MM.1S (cell line): ENCODE measurements at regions not wholly inside any gene's neighbourhood (a gene's known extent, or its start where the extent isn't known, plus 50 kb on each side); places are given as distances from the start of the nearest gene placed in this dataset.

ENCODE experiments used
- DNase-seq: peaks from one replicate; pipeline ENCODE4 v3.0.0-alpha.2; 2015
- H2AFZ ChIP-seq: fragments of 300-600 bp; sonication (generic); 2 replicates; pipeline ENCODE4 v1.6.0; 2016; ENCODE audit warnings: antibody characterized with exemption, low read length
- H3F3A ChIP-seq: fragments of 300-600 bp; sonication (generic); 2 replicates; pipeline ENCODE4 v1.6.1; 2016; ENCODE audit warnings: mild to moderate bottlenecking, antibody characterized with exemption, low read length, moderate library complexity, mixed read lengths; ENCODE audit not compliant: insufficient read depth
- H3K27ac ChIP-seq: fragments of 300-600 bp; sonication (generic); 2 replicates; pipeline ENCODE4 v1.5.1; 2016; ENCODE audit warnings: mild to moderate bottlenecking, low read length
- H3K27me3 ChIP-seq: fragments of 300-600 bp; sonication (generic); replicated peaks from 2 replicates; pipeline ENCODE4 v1.6.0; 2016; ENCODE audit warnings: low read length; ENCODE audit not compliant: insufficient read depth
- H3K36me3 ChIP-seq: fragments of 300-600 bp; sonication (generic); replicated peaks from 2 replicates; pipeline ENCODE4 v1.6.1; 2016; ENCODE audit warnings: mild to moderate bottlenecking, low read length, mixed read lengths; ENCODE audit not compliant: insufficient read depth
- H3K4me1 ChIP-seq: fragments of 300-600 bp; sonication (generic); 2 replicates; pipeline ENCODE4 v1.6.1; 2016; ENCODE audit warnings: low read length, mixed read lengths
- H3K4me2 ChIP-seq: fragments of 300-600 bp; sonication (generic); 2 replicates; pipeline ENCODE4 v1.6.0; 2016; ENCODE audit warnings: low read depth, low read length
- H3K4me3 ChIP-seq: fragments of 300-600 bp; sonication (generic); 2 replicates; pipeline ENCODE4 v1.5.1; 2016; ENCODE audit warnings: low read length, mixed read lengths
- H3K79me2 ChIP-seq: fragments of 300-600 bp; sonication (generic); 2 replicates; pipeline ENCODE4 v1.6.1; 2016; ENCODE audit warnings: mixed run types, low read length, mixed read lengths
- H3K9ac ChIP-seq: fragments of 300-600 bp; sonication (generic); 2 replicates; pipeline ENCODE4 v1.6.1; 2016; ENCODE audit warnings: low read length, mixed read lengths
- H3K9me2 ChIP-seq: fragments of 300-600 bp; sonication (generic); replicated peaks from 2 replicates; pipeline ENCODE4 v1.6.1; 2016; ENCODE audit warnings: mild to moderate bottlenecking, low read length, mixed read lengths; ENCODE audit not compliant: insufficient read depth
- H3K9me3 ChIP-seq: fragments of 300-600 bp; sonication (generic); replicated peaks from 2 replicates; pipeline ENCODE4 v1.6.1; 2016; ENCODE audit warnings: mild to moderate bottlenecking, low read length, mixed read lengths; ENCODE audit not compliant: insufficient read depth
- H4K20me1 ChIP-seq: fragments of 300-600 bp; sonication (generic); 2 replicates; pipeline ENCODE4 v1.6.1; 2016; ENCODE audit warnings: mild to moderate bottlenecking, low read length, moderate library complexity, mixed read lengths; ENCODE audit not compliant: insufficient read depth
- EZH2 ChIP-seq: fragments of 300-600 bp; sonication (generic); optimal IDR thresholded peaks from 2 replicates; pipeline ENCODE3; 2017; ENCODE audit warnings: low read depth, mild to moderate bottlenecking, antibody characterized with exemption, low read length, mixed read lengths
- EZH2phosphoT487 ChIP-seq: fragments of 300-600 bp; sonication (generic); IDR thresholded peaks from 2 replicates; pipeline ENCODE4 v1.6.1; 2018; ENCODE audit warnings: antibody characterized with exemption, low read length
- TF ChIP-seq, protein P1 (sequence below): fragments of 300-600 bp; sonication (generic); IDR thresholded peaks from 2 replicates; pipeline ENCODE4 v1.5.1; 2016; ENCODE audit warnings: antibody characterized with exemption, low read length, mixed read lengths

DNA sequence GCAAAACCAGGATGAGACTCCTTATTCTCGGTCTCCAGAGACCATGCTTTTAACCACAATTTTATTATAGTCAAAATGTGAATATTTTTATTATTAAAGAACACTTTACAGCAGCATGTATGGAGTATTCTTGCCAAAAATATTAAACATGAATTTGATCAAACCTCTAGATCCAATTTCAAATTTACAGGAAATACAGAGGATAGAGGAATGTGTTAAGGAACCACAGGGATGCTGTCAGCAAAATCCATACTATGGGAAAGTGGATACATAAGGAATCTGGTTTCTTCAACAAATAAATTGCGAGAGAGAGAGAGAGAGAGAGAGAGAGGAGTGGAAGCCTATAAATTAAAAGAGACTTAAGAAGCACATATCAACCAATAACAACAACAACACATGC is 348.2 kb upstream of the NUDT12 start:
- Histone ChIP-seq H2AFZ (no peak overlapping the region), H3K27ac (no peak overlapping the region), H3K4me3 (no peak overlapping the region), H3K4me1 (no peaks in the 10 kb centered on the region), H3K9me3 (no peaks in the 10 kb centered on the region), H3K27me3 (no peaks in the 10 kb centered on the region), H3F3A (no peaks in the 10 kb centered on the region), H3K4me2 (no peak overlapping the region), H3K9me2 (no peaks in the 10 kb centered on the region), H4K20me1 (no peaks in the 10 kb centered on the region), H3K9ac (no peak overlapping the region), H3K36me3 (no peaks in the 10 kb centered on the region; the same call in 1 of the 2 replicates), H3K79me2 (no peaks in the 10 kb centered on the region)
- DNase-seq, result no peak
- TF ChIP-seq, protein P1, sequence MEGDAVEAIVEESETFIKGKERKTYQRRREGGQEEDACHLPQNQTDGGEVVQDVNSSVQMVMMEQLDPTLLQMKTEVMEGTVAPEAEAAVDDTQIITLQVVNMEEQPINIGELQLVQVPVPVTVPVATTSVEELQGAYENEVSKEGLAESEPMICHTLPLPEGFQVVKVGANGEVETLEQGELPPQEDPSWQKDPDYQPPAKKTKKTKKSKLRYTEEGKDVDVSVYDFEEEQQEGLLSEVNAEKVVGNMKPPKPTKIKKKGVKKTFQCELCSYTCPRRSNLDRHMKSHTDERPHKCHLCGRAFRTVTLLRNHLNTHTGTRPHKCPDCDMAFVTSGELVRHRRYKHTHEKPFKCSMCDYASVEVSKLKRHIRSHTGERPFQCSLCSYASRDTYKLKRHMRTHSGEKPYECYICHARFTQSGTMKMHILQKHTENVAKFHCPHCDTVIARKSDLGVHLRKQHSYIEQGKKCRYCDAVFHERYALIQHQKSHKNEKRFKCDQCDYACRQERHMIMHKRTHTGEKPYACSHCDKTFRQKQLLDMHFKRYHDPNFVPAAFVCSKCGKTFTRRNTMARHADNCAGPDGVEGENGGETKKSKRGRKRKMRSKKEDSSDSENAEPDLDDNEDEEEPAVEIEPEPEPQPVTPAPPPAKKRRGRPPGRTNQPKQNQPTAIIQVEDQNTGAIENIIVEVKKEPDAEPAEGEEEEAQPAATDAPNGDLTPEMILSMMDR, result no peak
- TF ChIP-seq EZH2 (no peak), EZH2phosphoT487 (no peak)

DNA sequence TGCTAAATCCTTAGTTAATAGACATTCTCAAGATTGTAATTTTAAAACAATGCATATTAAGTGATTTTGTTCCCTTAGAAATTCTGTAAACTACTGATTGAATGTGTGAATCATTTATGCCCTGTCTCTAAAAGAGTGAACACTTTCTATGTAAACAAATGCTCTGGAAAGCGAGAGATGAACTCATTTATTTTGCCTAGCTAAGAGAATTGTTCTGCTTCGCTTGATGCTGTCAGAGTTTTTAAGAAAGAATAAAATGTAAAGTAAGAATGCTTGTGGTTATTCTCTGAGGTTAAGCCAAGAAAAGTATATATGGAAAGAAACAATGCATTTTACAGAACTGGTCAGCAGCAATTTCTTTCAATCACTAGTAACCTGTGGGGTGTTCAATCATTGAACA is 347.4 kb upstream of the NUDT12 start:
- no peaks in the 10 kb centered on the region for H3K4me1 ChIP-seq
- no peak overlapping the region for H3K27ac ChIP-seq
- H3K4me3 ChIP-seq, result no peak overlapping the region
- no peaks in the 10 kb centered on the region for H3K36me3 ChIP-seq
- H3K9ac ChIP-seq, result no peak overlapping the region
- no peaks in the 10 kb centered on the region for H3K79me2 ChIP-seq
- H4K20me1 ChIP-seq, result no peaks in the 10 kb centered on the region
- H3K4me2 ChIP-seq, result no peak overlapping the region
- DNase-seq, result no peak
- H3F3A ChIP-seq, result no peaks in the 10 kb centered on the region
- TF ChIP-seq, protein P1, result no peak
- TF ChIP-seq EZH2, result no peak
- no peak for TF ChIP-seq EZH2phosphoT487
- no peaks in the 10 kb centered on the region for H3K27me3 ChIP-seq
- no peaks in the 10 kb centered on the region for H3K9me3 ChIP-seq
- no peaks in the 10 kb centered on the region for H3K9me2 ChIP-seq
- no peak overlapping the region for H2AFZ ChIP-seq

DNA sequence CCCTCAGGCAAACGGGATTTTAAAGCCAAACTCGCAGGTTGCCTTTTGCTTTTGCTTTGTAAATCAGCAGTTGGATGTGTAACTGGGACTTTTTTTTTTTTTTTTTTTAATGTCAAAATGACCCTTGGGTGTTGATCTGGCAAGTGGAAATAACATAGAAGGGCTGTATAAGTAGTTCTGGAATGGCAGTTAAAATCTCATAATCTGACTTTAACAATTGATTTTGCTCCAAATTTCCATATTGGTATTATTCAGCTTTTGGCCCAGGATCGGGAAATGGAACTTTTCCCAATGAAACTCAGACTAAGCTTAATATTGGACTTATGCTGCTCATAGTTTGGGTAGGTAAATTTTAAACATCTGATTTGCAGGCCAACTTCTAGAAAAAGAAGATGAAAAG is 346.8 kb upstream of the NUDT12 start:
- Histone ChIP-seq H3K9ac (no peak overlapping the region), H3K9me3 (no peaks in the 10 kb centered on the region), H3F3A (no peaks in the 10 kb centered on the region), H4K20me1 (no peaks in the 10 kb centered on the region), H3K27me3 (no peaks in the 10 kb centered on the region), H3K36me3 (no peaks in the 10 kb centered on the region), H3K27ac (no peak overlapping the region), H2AFZ (no peak overlapping the region), H3K4me1 (no peaks in the 10 kb centered on the region), H3K79me2 (no peaks in the 10 kb centered on the region), H3K4me2 (no peak overlapping the region), H3K9me2 (no peaks in the 10 kb centered on the region), H3K4me3 (no peak overlapping the region)
- TF ChIP-seq, protein P1, result no peak
- TF ChIP-seq EZH2 (no peak), EZH2phosphoT487 (no peak)
- DNase-seq, result no peak
